Caco-2 (cell line): ENCODE measurements at regions not wholly inside any gene's neighbourhood (a gene's known extent, or its start where the extent isn't known, plus 50 kb on each side); places are given as distances from the start of the nearest gene placed in this dataset.
"Not testable (repeated sequence)": the region's sequence is repeated elsewhere in the genome, so short reads cannot be mapped to it uniquely, and the experiment has no call there.

ENCODE experiments used
- BruUV-seq: library from RNA; stranded (reverse); fragments of 400-500 nt; replicated peaks from 2 replicates; lab custom pipeline; 2021; lab: Mats Ljungman, UMichigan
- CTCF ChIA-PET: fragments of 300-600 bp; sonication (Branson Sonifier 250); formaldehyde crosslinking; loops from one replicate; lab custom pipeline; 2022; ENCODE audit warnings: antibody characterized with exemption; lab: Charles Lee
- POLR2A ChIA-PET: fragments of 300-600 bp; sonication (Branson Sonifier 250); formaldehyde crosslinking; loops from one replicate; lab custom pipeline; 2022; ENCODE audit warnings: antibody characterized with exemption; lab: Charles Lee
- DNase-seq, 2 experiments: peaks; one replicate each; pipeline versions ENCODE4 v3.0.0 to v3.0.0-alpha.2; 2020 to 2022
- H3K27me3 ChIP-seq: replicated peaks from 2 replicates; pipeline ENCODE4 v1.6.0; 2011; ENCODE audit warnings: low read length; ENCODE audit not compliant: control insufficient read depth, insufficient read depth
- H3K36me3 ChIP-seq: 2 replicates; pipeline ENCODE4 v1.5.1; 2011; ENCODE audit warnings: low read length; ENCODE audit not compliant: control insufficient read depth, insufficient read depth
- H3K4me1 ChIP-seq: fragments of 250-450 bp; sonication (Bioruptor Pico); 2 replicates; pipeline ENCODE4 v1.5.1; 2020; ENCODE audit warnings: mild to moderate bottlenecking
- H3K4me3 ChIP-seq: 2 replicates; pipeline ENCODE4 v1.5.1; 2011; ENCODE audit warnings: low read depth, mild to moderate bottlenecking, control low read depth, low read length
- H3K9me3 ChIP-seq: fragments of 250-450 bp; sonication (Bioruptor Pico); 2 replicates; pipeline ENCODE4 v1.5.1; 2020; ENCODE audit warnings: mild to moderate bottlenecking, moderate library complexity
- H3K27ac Mint-ChIP-seq: one replicate; pipeline ENCODE4 v1.8.0; 2022; ENCODE audit warnings: mixed read lengths; ENCODE audit not compliant: unreplicated experiment
- H3K27me3 Mint-ChIP-seq: one replicate; pipeline ENCODE4 v1.8.0; 2022; ENCODE audit warnings: mixed read lengths; ENCODE audit not compliant: insufficient read depth, unreplicated experiment
- H3K36me3 Mint-ChIP-seq: one replicate; pipeline ENCODE4 v1.8.0; 2022; ENCODE audit warnings: mild to moderate bottlenecking, mixed read lengths; ENCODE audit not compliant: insufficient read depth, unreplicated experiment
- H3K4me1 Mint-ChIP-seq: one replicate; pipeline ENCODE4 v1.8.0; 2022; ENCODE audit warnings: low read depth, mixed read lengths; ENCODE audit not compliant: unreplicated experiment
- H3K4me3 Mint-ChIP-seq: one replicate; pipeline ENCODE4 v1.8.0; 2022; ENCODE audit warnings: mild to moderate bottlenecking, moderate library complexity, mixed read lengths; ENCODE audit not compliant: unreplicated experiment
- H3K9me3 Mint-ChIP-seq: one replicate; pipeline ENCODE4 v1.8.0; 2022; ENCODE audit warnings: mixed read lengths; ENCODE audit not compliant: unreplicated experiment
- CTCF ChIP-seq, 2 experiments: fragments of 200-600 bp in 1 of 2; IDR thresholded peaks; 1 replicate in 1 of 2; 2 replicates in 1 of 2; pipeline versions ENCODE4 v1.5.1 to v1.8.0; 2011 to 2022; ENCODE audit warnings: antibody characterized with exemption in 1 of 2, control low read depth in 1 of 2, inconsistent platforms in 1 of 2, low read depth in 1 of 2, low read length in 1 of 2, mild to moderate bottlenecking in 1 of 2, moderate library complexity in 1 of 2; ENCODE audit not compliant: insufficient read depth in 1 of 2, severe bottlenecking in 1 of 2, unreplicated experiment in 1 of 2
- intact Hi-C: fragments of 100-400 bp; cut with micrococcal nuclease; formaldehyde crosslinking; loops from one replicate; pipeline ENCODE4 v1.10.0; 2022; ENCODE audit not compliant: unreplicated experiment

GRCh38 chr2:66186537-66186936, 248.4 kb upstream of the MEIS1 start:
- Histone ChIP-seq H3K27me3 (no peaks in the 10 kb centered on the region), H3K9me3 (no peaks in the 10 kb centered on the region), H3K36me3 (no peaks in the 10 kb centered on the region), H3K4me3 (no peak overlapping the region), H3K4me1 (no peaks in the 10 kb centered on the region)
- Mint-ChIP-seq H3K9me3 (no peaks in the 10 kb centered on the region), H3K4me3 (no peak overlapping the region), H3K27me3 (peaks cover 2% of the 10 kb centered on the region), H3K36me3 (no peaks in the 10 kb centered on the region), H3K27ac (no peak overlapping the region), H3K4me1 (no peaks in the 10 kb centered on the region)
- intact Hi-C loops = no loop called here
- TF ChIP-seq CTCF (IDR thresholded peaks at IDR 0.05; ENCODE audit: insufficient read depth in 1 of 2, low read depth in 1 of 2, low read length in 1 of 2, severe bottlenecking in 1 of 2, unreplicated experiment in 1 of 2) = no peak
- CTCF ChIA-PET = no interaction called here
- BruUV-seq = no TSS peak
- no peak for DNase-seq
- POLR2A ChIA-PET = interaction anchor here (0.6 kb wide), 1 partner anchor 25 kb away, joined by 3 read pairs; no protein-coding TSS in a partner anchor

- Mint-ChIP-seq H3K9me3 (no peaks in the 10 kb centered on the region), H3K36me3 (no peaks in the 10 kb centered on the region), H3K27me3 (no peaks in the 10 kb centered on the region), H3K4me3 (no peak overlapping the region), H3K4me1 (no peaks in the 10 kb centered on the region), H3K27ac (no peak overlapping the region)
- no peaks in the 10 kb centered on the region for H3K27me3 ChIP-seq
- H3K4me3 ChIP-seq = no peak overlapping the region
- intact Hi-C loops = no loop called here
- no peaks in the 10 kb centered on the region for H3K9me3 ChIP-seq
- H3K36me3 ChIP-seq = no peaks in the 10 kb centered on the region
- POLR2A ChIA-PET = no interaction called here
- TF ChIP-seq CTCF (IDR thresholded peaks at IDR 0.05; ENCODE audit: insufficient read depth in 1 of 2, low read depth in 1 of 2, low read length in 1 of 2, severe bottlenecking in 1 of 2, unreplicated experiment in 1 of 2) = no peak
- no peaks in the 10 kb centered on the region for H3K4me1 ChIP-seq
- no TSS peak for BruUV-seq
- DNase-seq = no peak
- CTCF ChIA-PET = no interaction called here
Measured at GRCh38 chr2:66185497-66186054, 249.3 kb upstream of the MEIS1 start.

- not testable (repeated sequence) for H3K9me3 Mint-ChIP-seq, H3K36me3 ChIP-seq
Measured at GRCh38 chr2:66177128-66177796, 257.7 kb upstream of the MEIS1 start.

More at GRCh38 chr2:66177128-66177796, 257.7 kb upstream of the MEIS1 start:
- H3K4me1 Mint-ChIP-seq, H3K4me3 ChIP-seq, BruUV-seq, H3K4me1 ChIP-seq, H3K27me3 Mint-ChIP-seq, H3K27me3 ChIP-seq, H3K36me3 Mint-ChIP-seq, H3K27ac Mint-ChIP-seq, H3K9me3 ChIP-seq, POLR2A ChIA-PET, CTCF ChIA-PET, intact Hi-C loops: not testable (repeated sequence)
- peak in 1 of 2 experiments; percentile 11 for DNase-seq
- peak overlapping the region; percentile 59 for H3K4me3 Mint-ChIP-seq
